Endothelial cell of umbilical vein (primary cell): ENCODE measurements at regions not wholly inside any gene's neighbourhood (a gene's known extent, or its start where the extent isn't known, plus 50 kb on each side); places are given as distances from the start of the nearest gene placed in this dataset.

Source experiments
- CTCF ChIP-seq, 2 donors: IDR thresholded peaks; 1 replicate in 1 of 2; 2 replicates in 1 of 2; pipeline ENCODE4 v1.5.1; 2011; ENCODE audit warnings: low read length in 2 of 2, mild to moderate bottlenecking in 2 of 2, moderate library complexity in 2 of 2, control low read depth in 1 of 2, inconsistent platforms in 1 of 2, low read depth in 1 of 2; ENCODE audit not compliant: insufficient read depth in 1 of 2; ENCODE audit errors: extremely low read depth in 1 of 2
- EZH2 ChIP-seq: IDR thresholded peaks from 2 replicates; pipeline ENCODE4 v1.6.1; 2012; ENCODE audit warnings: borderline replicate concordance, low read depth, mild to moderate bottlenecking, moderate library complexity, low read length, inconsistent platforms; ENCODE audit not compliant: severe bottlenecking
- FOS ChIP-seq: IDR thresholded peaks from 2 replicates; pipeline ENCODE4 v1.6.1; 2011; ENCODE audit warnings: mild to moderate bottlenecking, low read length, moderate library complexity, borderline replicate concordance; ENCODE audit not compliant: insufficient read depth
- POLR2A ChIP-seq: IDR thresholded peaks from 2 replicates; pipeline ENCODE4 v1.6.1; 2012; ENCODE audit warnings: low read depth, mild to moderate bottlenecking, control low read depth, low read length

- TF ChIP-seq CTCF (IDR thresholded peaks at IDR 0.05; ENCODE audit: extremely low read depth in 1 of 2, insufficient read depth in 1 of 2, low read depth in 1 of 2, low read length in 2 of 2), result no peak
- no peak for TF ChIP-seq EZH2
- TF ChIP-seq POLR2A, result no peak
- TF ChIP-seq FOS, result no peak
These were observed 134.9 kb downstream of the C4orf33 start for GRCh38 chr4:129230846-129231245.
